GM18520 (cell line): ENCODE measurements at regions not wholly inside any gene's neighbourhood (a gene's known extent, or its start where the extent isn't known, plus 50 kb on each side); places are given as distances from the start of the nearest gene placed in this dataset.

Experiments
- ATAC-seq: cut with Tn5 transposase; IDR thresholded peaks from one replicate; pipeline ENCODE4 v1.9.1; 2021; ENCODE audit not compliant: unreplicated experiment

GRCh38 chr5:62690421-62690820 is 111.8 kb downstream of the LRRC70 start:
- ATAC-seq = no peak

GRCh38 chr5:62689599-62690368 is 111.2 kb downstream of the LRRC70 start:
- no peak for ATAC-seq

- no peak for ATAC-seq
Observed at GRCh38 chr5:62686692-62687091, 108.1 kb downstream of the LRRC70 start.

- no peak for ATAC-seq
Observed at GRCh38 chr5:62685221-62685620, 106.6 kb downstream of the LRRC70 start.

GRCh38 chr5:62684310-62684709 is 105.7 kb downstream of the LRRC70 start:
- ATAC-seq = no peak

- no peak for ATAC-seq
Observed at GRCh38 chr5:62682059-62682458, 103.4 kb downstream of the LRRC70 start.

GRCh38 chr5:62681117-62681850 is 102.7 kb downstream of the LRRC70 start:
- ATAC-seq = no peak

GRCh38 chr5:62680121-62680520 is 101.5 kb downstream of the LRRC70 start:
- no peak for ATAC-seq
